DND-41 (cell line): ENCODE measurements at regions not wholly inside any gene's neighbourhood (a gene's known extent, or its start where the extent isn't known, plus 50 kb on each side); places are given as distances from the start of the nearest gene placed in this dataset.

Experiments
- EZH2 ChIP-seq: IDR thresholded peaks from 3 replicates; pipeline ENCODE4 v1.6.1; 2012; ENCODE audit warnings: borderline replicate concordance, low read depth, mild to moderate bottlenecking, moderate library complexity, low read length, inconsistent platforms; ENCODE audit not compliant: severe bottlenecking
- TF ChIP-seq, protein P1 (sequence below): IDR thresholded peaks from 2 replicates; pipeline ENCODE4 v1.5.1; 2012; ENCODE audit warnings: borderline replicate concordance, low read length, moderate library complexity, mild to moderate bottlenecking; ENCODE audit not compliant: poor library complexity, severe bottlenecking; ENCODE audit errors: extremely low read depth

DNA sequence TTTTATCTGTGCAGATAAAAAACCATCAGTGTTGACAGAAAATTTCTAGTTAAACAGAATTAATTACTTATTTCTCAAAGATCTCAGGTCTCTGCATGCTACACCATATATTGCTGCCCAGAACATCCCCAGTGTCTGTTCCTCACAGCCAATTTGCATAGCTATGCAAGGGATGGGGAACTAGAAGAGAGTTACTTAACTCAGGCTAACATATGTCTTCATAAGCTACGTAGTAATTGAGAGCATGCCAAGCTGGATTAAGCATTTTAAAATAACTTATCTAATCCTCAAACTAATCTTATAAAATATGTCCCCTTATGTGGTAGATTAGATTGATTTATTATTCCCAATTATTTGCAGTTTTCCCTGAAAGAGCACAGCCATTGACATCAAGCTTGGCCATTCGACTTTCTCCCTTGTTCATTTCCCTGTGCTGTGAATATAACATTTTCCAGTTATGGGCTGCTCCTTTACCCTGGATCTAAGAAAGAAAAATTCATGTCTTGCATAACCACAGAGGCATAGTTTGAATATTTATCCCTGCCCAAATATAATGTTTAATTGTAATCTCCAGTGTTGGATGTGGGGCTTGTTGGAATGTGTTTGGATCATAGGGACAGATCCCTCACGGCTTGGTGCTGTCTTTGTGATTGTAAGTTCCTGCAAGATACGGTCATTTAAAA is 69.1 kb downstream of the C11orf87 start:
- TF ChIP-seq, protein P1, sequence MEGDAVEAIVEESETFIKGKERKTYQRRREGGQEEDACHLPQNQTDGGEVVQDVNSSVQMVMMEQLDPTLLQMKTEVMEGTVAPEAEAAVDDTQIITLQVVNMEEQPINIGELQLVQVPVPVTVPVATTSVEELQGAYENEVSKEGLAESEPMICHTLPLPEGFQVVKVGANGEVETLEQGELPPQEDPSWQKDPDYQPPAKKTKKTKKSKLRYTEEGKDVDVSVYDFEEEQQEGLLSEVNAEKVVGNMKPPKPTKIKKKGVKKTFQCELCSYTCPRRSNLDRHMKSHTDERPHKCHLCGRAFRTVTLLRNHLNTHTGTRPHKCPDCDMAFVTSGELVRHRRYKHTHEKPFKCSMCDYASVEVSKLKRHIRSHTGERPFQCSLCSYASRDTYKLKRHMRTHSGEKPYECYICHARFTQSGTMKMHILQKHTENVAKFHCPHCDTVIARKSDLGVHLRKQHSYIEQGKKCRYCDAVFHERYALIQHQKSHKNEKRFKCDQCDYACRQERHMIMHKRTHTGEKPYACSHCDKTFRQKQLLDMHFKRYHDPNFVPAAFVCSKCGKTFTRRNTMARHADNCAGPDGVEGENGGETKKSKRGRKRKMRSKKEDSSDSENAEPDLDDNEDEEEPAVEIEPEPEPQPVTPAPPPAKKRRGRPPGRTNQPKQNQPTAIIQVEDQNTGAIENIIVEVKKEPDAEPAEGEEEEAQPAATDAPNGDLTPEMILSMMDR = no peak
- TF ChIP-seq EZH2 = no peak
